HCT116 (cell line): ENCODE measurements at regions not wholly inside any gene's neighbourhood (a gene's known extent, or its start where the extent isn't known, plus 50 kb on each side); places are given as distances from the start of the nearest gene placed in this dataset.

Experiments
- ATAC-seq: fragments of 200-7000 bp; cut with Tn5 transposase; 2 replicates; pipeline ENCODE4 v1.9.1; 2020; ENCODE audit warnings: mild to moderate bottlenecking, moderate library complexity
- BruUV-seq: library from RNA; stranded (reverse); fragments of 400-500 nt; replicated peaks from 2 replicates; lab custom pipeline; 2021; lab: Mats Ljungman, UMichigan
- CTCF ChIA-PET: fragments of 300-600 bp; sonication (Branson Sonifier 250); formaldehyde crosslinking; loops from one replicate; lab custom pipeline; 2021; ENCODE audit warnings: antibody characterized with exemption; lab: Charles Lee
- POLR2A ChIA-PET: fragments of 300-600, 350-600 bp; sonication (Branson Sonifier 250); formaldehyde crosslinking; loops from one replicate; lab custom pipeline; 2021; ENCODE audit warnings: antibody characterized with exemption; lab: Charles Lee
- RAD21 ChIA-PET, 2 experiments: fragments of 300-600 bp; sonication (Branson Sonifier 250); formaldehyde crosslinking; loops; one replicate each; lab custom pipeline; 2023; ENCODE audit warnings: low total read pairs in 2 of 2; ENCODE audit not compliant: uncharacterized antibody in 2 of 2, unreplicated experiment in 2 of 2, low non-redundant PET in 1 of 2; lab: Charles Lee
- DNase-seq: peaks from one replicate; pipeline ENCODE4 v3.0.0-alpha.2; 2010; ENCODE audit warnings: low read depth, low spot score
- H2AFZ ChIP-seq: fragments of 200-600 bp; shearing (Covaris generic), sonication (generic); 2 replicates; pipeline ENCODE4 v1.6.1; 2017; ENCODE audit warnings: low read depth, mixed run types, mixed read lengths, antibody characterized with exemption, low read length; ENCODE audit not compliant: poor library complexity, severe bottlenecking
- H3K27ac ChIP-seq: 2 replicates; pipeline ENCODE4 v1.5.1; 2012; ENCODE audit warnings: low read depth, low read length
- H3K27me3 ChIP-seq: fragments of 200-600 bp; sonication (generic); 2 replicates; pipeline ENCODE4 v1.6.1; 2016; ENCODE audit warnings: mixed run types, low read length, mixed read lengths; ENCODE audit not compliant: insufficient read depth
- H3K36me3 ChIP-seq, 2 experiments: fragments of 200-500 bp in 1 of 2; fragments of 200-600 bp in 1 of 2; sonication (Bioruptor generic) in 1 of 2; sonication (generic) in 1 of 2; 2 replicates each; pipeline versions ENCODE4 v1.5.1 to v1.6.1; 2014 to 2016; ENCODE audit warnings: low read length in 2 of 2, inconsistent platforms in 1 of 2, mixed read lengths in 1 of 2, mixed run types in 1 of 2; ENCODE audit not compliant: insufficient read depth in 2 of 2, control insufficient read depth in 1 of 2
- H3K4me1 ChIP-seq, 2 experiments: fragments of 200-600 bp in 1 of 2; sonication (generic) in 1 of 2; 2 replicates each; pipeline versions ENCODE4 v1.5.1 to v1.6.1; 2012 to 2017; ENCODE audit warnings: low read length in 2 of 2, inconsistent platforms in 1 of 2, mild to moderate bottlenecking in 1 of 2, mixed read lengths in 1 of 2, mixed run types in 1 of 2, moderate library complexity in 1 of 2; ENCODE audit not compliant: insufficient read depth in 2 of 2, control insufficient read depth in 1 of 2
- H3K4me2 ChIP-seq: fragments of 200-600 bp; sonication (generic); 2 replicates; pipeline ENCODE4 v1.6.1; 2017; ENCODE audit warnings: mixed run types, low read length, mixed read lengths
- H3K4me3 ChIP-seq, 2 experiments: fragments of 200-600 bp in 1 of 2; sonication (generic) in 1 of 2; replicated peaks in 1 of 2; 2 replicates each; pipeline ENCODE4 v1.5.1; 2011 to 2016; ENCODE audit warnings: low read length in 2 of 2, control low read depth in 1 of 2, low read depth in 1 of 2, mild to moderate bottlenecking in 1 of 2, mixed read lengths in 1 of 2, mixed run types in 1 of 2
- H3K79me2 ChIP-seq: fragments of 200-600 bp; sonication (generic); 2 replicates; pipeline ENCODE4 v1.6.1; 2017; ENCODE audit warnings: mild to moderate bottlenecking, mixed run types, low read length, moderate library complexity, mixed read lengths; ENCODE audit not compliant: insufficient read depth
- H3K9ac ChIP-seq: fragments of 200-600 bp; sonication (generic); 2 replicates; pipeline ENCODE4 v1.6.1; 2016; ENCODE audit warnings: low read length, mixed read lengths
- H3K9me2 ChIP-seq: fragments of 200-600 bp; sonication (generic), shearing (Covaris generic); 2 replicates; pipeline ENCODE4 v1.6.1; 2017; ENCODE audit warnings: mixed run types, mild to moderate bottlenecking, moderate library complexity; ENCODE audit not compliant: insufficient read depth
- H3K9me3 ChIP-seq, 2 experiments: fragments of 200-500 bp in 1 of 2; fragments of 200-600 bp in 1 of 2; sonication (Bioruptor generic) in 1 of 2; sonication (generic) in 1 of 2; 2 replicates each; pipeline ENCODE4 v1.6.1; 2014 to 2017; ENCODE audit warnings: low read length in 2 of 2, mixed read lengths in 2 of 2, inconsistent platforms in 1 of 2, low read depth in 1 of 2, mild to moderate bottlenecking in 1 of 2, mixed run types in 1 of 2, moderate library complexity in 1 of 2; ENCODE audit not compliant: control insufficient read depth in 1 of 2, insufficient read depth in 1 of 2
- H4K20me1 ChIP-seq: fragments of 200-600 bp; sonication (generic), shearing (Covaris generic); 2 replicates; pipeline ENCODE4 v1.6.1; 2017; ENCODE audit warnings: mixed run types, mild to moderate bottlenecking, moderate library complexity; ENCODE audit not compliant: insufficient read depth
- CEBPB ChIP-seq: IDR thresholded peaks from 2 replicates; pipeline ENCODE4 v1.6.1; 2012; ENCODE audit warnings: low read depth
- ELF1 ChIP-seq: IDR thresholded peaks from 2 replicates; pipeline ENCODE4 v1.6.1; 2012; ENCODE audit warnings: low read depth, borderline replicate concordance
- EZH2 ChIP-seq: fragments of 200-600 bp; sonication (generic); IDR thresholded peaks from 2 replicates; pipeline ENCODE4 v1.6.1; 2017; ENCODE audit warnings: antibody characterized with exemption, mixed run types
- EZH2phosphoT487 ChIP-seq: fragments of 200-600 bp; IDR thresholded peaks from 2 replicates; pipeline ENCODE4 v1.6.1; 2018; ENCODE audit warnings: antibody characterized with exemption, borderline replicate concordance
- FOSL1 ChIP-seq: IDR thresholded peaks from 2 replicates; pipeline ENCODE4 v1.6.1; 2012; ENCODE audit warnings: low read depth
- POLR2A ChIP-seq: IDR thresholded peaks from 2 replicates; pipeline ENCODE4 v1.7.0; 2011; ENCODE audit warnings: borderline replicate concordance; ENCODE audit not compliant: insufficient read depth, insufficient read length; ENCODE audit errors: extremely low read depth
- RAD21 ChIP-seq: IDR thresholded peaks from 2 replicates; pipeline ENCODE4 v1.6.1; 2012; ENCODE audit warnings: low read depth, mild to moderate bottlenecking
- SP1 ChIP-seq: IDR thresholded peaks from 2 replicates; pipeline ENCODE4 v1.6.1; 2012; ENCODE audit warnings: low read depth
- TCF7L2 ChIP-seq: IDR thresholded peaks from 2 replicates; pipeline ENCODE4 v1.7.0; 2011; ENCODE audit warnings: borderline replicate concordance, inconsistent platforms; ENCODE audit not compliant: insufficient read depth, insufficient read length; ENCODE audit errors: extremely low read depth
- intact Hi-C: fragments of 100-400 bp; cut with micrococcal nuclease; formaldehyde crosslinking; loops from 2 replicates; pipeline ENCODE4 v1.10.0; 2022
- TF ChIP-seq, protein P1 (sequence below): IDR thresholded peaks from 2 replicates; pipeline ENCODE4 v1.6.1; 2012; ENCODE audit warnings: low read depth
- TF ChIP-seq, protein P2 (sequence below), 3 experiments: fragments of 200-600 bp in 1 of 3; sonication (generic) in 1 of 3; IDR thresholded peaks in 2 of 3; conservative IDR thresholded peaks in 1 of 3; 2 replicates each; pipeline ENCODE4 v1.5.1; 2012 to 2017; ENCODE audit warnings: low read depth in 2 of 3, low read length in 2 of 3, antibody characterized with exemption in 1 of 3, borderline replicate concordance in 1 of 3, control low read depth in 1 of 3, mild to moderate bottlenecking in 1 of 3, mixed read lengths in 1 of 3, mixed run types in 1 of 3, moderate library complexity in 1 of 3; ENCODE audit not compliant: insufficient read depth in 1 of 3

DNA sequence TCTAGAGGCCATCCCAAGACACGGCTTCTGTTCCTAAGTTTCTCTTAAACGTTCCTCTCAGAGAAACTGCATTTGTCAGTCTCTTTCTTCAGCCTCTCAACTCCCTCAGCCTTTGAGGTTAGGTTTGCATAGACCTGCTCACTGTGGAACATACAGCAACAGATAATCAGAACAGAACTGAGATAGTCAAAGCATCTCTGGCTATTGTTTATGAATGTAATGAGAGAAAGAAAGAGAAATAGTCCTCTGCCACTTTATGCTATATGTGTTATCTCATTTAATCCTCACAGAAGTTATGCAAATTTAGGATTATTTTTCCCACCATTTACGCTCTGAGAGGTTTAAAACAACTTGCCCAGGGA is 190.6 kb downstream of the PHLDA1 start:
- Histone ChIP-seq H4K20me1 (no peaks in the 10 kb centered on the region), H3K27me3 (no peaks in the 10 kb centered on the region), H3K9me2 (no peaks in the 10 kb centered on the region), H3K9ac (no peak overlapping the region), H3K9me3 (no peaks in the 10 kb centered on the region), H3K36me3 (peaks cover 0 to 6% of the 10 kb centered on the region in 2 experiments; a peak in 1 of 4 replicates), H3K4me1 (peaks cover 3 to 9% of the 10 kb centered on the region in 2 experiments; a peak in 3 of 4 replicates), H3K4me2 (no peak overlapping the region), H3K27ac (no peak overlapping the region), H3K4me3 (no peak overlapping the region), H3K79me2 (no peaks in the 10 kb centered on the region), H2AFZ (no peak overlapping the region)
- no TSS peak for BruUV-seq
- ATAC-seq, result no peak
- RAD21 ChIA-PET, result no interaction called here
- TF ChIP-seq RAD21, result no peak
- TF ChIP-seq, protein P1, sequence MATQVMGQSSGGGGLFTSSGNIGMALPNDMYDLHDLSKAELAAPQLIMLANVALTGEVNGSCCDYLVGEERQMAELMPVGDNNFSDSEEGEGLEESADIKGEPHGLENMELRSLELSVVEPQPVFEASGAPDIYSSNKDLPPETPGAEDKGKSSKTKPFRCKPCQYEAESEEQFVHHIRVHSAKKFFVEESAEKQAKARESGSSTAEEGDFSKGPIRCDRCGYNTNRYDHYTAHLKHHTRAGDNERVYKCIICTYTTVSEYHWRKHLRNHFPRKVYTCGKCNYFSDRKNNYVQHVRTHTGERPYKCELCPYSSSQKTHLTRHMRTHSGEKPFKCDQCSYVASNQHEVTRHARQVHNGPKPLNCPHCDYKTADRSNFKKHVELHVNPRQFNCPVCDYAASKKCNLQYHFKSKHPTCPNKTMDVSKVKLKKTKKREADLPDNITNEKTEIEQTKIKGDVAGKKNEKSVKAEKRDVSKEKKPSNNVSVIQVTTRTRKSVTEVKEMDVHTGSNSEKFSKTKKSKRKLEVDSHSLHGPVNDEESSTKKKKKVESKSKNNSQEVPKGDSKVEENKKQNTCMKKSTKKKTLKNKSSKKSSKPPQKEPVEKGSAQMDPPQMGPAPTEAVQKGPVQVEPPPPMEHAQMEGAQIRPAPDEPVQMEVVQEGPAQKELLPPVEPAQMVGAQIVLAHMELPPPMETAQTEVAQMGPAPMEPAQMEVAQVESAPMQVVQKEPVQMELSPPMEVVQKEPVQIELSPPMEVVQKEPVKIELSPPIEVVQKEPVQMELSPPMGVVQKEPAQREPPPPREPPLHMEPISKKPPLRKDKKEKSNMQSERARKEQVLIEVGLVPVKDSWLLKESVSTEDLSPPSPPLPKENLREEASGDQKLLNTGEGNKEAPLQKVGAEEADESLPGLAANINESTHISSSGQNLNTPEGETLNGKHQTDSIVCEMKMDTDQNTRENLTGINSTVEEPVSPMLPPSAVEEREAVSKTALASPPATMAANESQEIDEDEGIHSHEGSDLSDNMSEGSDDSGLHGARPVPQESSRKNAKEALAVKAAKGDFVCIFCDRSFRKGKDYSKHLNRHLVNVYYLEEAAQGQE, result no peak
- TF ChIP-seq EZH2, result no peak
- TF ChIP-seq ELF1, result no peak
- TF ChIP-seq CEBPB, result no peak
- CTCF ChIA-PET, result no interaction called here
- POLR2A ChIA-PET, result no interaction called here
- DNase-seq, result no peak
- intact Hi-C loops, result no loop called here

DNA sequence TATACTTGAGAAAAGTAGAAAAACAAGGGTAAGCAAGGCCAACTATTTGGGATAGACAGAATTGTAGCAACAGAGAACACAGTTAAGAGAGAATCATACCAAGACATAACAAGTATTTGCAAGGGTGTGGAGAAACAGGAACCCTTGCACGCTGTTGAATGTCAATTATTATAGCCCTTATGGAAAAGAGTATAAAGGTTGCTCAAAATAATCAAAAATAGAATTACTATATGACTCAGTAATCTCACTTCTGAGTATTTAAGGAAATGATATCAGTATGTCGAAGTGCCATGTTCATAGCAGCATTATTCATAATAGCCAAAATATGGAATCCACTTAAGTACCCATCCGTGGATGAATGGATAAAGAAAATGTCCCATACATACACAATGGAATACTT is 193.3 kb downstream of the PHLDA1 start:
- H3K27me3 ChIP-seq, result no peaks in the 10 kb centered on the region
- no peak overlapping the region for H3K27ac ChIP-seq
- H3K9me3 ChIP-seq, result no peaks in the 10 kb centered on the region
- DNase-seq, result no peak
- H3K79me2 ChIP-seq, result no peaks in the 10 kb centered on the region
- no peak overlapping the region for H2AFZ ChIP-seq
- TF ChIP-seq RAD21, result no peak
- no peak for TF ChIP-seq EZH2phosphoT487
- TF ChIP-seq, protein P2, sequence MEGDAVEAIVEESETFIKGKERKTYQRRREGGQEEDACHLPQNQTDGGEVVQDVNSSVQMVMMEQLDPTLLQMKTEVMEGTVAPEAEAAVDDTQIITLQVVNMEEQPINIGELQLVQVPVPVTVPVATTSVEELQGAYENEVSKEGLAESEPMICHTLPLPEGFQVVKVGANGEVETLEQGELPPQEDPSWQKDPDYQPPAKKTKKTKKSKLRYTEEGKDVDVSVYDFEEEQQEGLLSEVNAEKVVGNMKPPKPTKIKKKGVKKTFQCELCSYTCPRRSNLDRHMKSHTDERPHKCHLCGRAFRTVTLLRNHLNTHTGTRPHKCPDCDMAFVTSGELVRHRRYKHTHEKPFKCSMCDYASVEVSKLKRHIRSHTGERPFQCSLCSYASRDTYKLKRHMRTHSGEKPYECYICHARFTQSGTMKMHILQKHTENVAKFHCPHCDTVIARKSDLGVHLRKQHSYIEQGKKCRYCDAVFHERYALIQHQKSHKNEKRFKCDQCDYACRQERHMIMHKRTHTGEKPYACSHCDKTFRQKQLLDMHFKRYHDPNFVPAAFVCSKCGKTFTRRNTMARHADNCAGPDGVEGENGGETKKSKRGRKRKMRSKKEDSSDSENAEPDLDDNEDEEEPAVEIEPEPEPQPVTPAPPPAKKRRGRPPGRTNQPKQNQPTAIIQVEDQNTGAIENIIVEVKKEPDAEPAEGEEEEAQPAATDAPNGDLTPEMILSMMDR (IDR thresholded peaks at IDR 0.05 in 2 of 3, conservative IDR thresholded peaks at IDR 0.05 in 1 of 3; ENCODE audit: borderline replicate concordance in 1 of 3, insufficient read depth in 1 of 3, low read depth in 2 of 3, low read length in 2 of 3), result no peak
- TF ChIP-seq POLR2A, result no peak
- TF ChIP-seq SP1, result no peak
- TF ChIP-seq TCF7L2, result no peak
- no peak for TF ChIP-seq FOSL1
- TF ChIP-seq, all 23 proteins: peak for 0
- Histone ChIP-seq H3K9me2 (no peaks in the 10 kb centered on the region), H4K20me1 (no peaks in the 10 kb centered on the region), H3K4me1 (peaks cover 14 to 17% of the 10 kb centered on the region in 2 experiments), H3K4me3 (no peak overlapping the region), H3K36me3 (peaks cover 0 to 5% of the 10 kb centered on the region in 2 experiments; a peak in 1 of 4 replicates), H3K9ac (no peak overlapping the region), H3K4me2 (no peak overlapping the region)
- no peak for ATAC-seq
- intact Hi-C loops, result no loop called here
- ChIA-PET POLR2A (no interaction called here), CTCF (no interaction called here), RAD21 (no interaction called here)
- BruUV-seq, result no TSS peak
